WTC11 (cell line): ENCODE measurements at regions not wholly inside any gene's neighbourhood (a gene's known extent, or its start where the extent isn't known, plus 50 kb on each side); places are given as distances from the start of the nearest gene placed in this dataset.

Experiments
- ATAC-seq: fragments of 200-7000 bp; cut with Tn5 transposase; 2 replicates; pipeline ENCODE4 v1.10.0; 2021; ENCODE audit warnings: mild to moderate bottlenecking, moderate library complexity
- CTCF ChIA-PET: fragments of 300-600 bp; sonication (Branson Sonifier 250); formaldehyde crosslinking; loops from one replicate; lab custom pipeline; 2021; ENCODE audit warnings: antibody characterized with exemption; lab: Charles Lee
- POLR2A ChIA-PET: fragments of 350-600 bp; sonication (Branson Sonifier 250); formaldehyde crosslinking; loops from one replicate; lab custom pipeline; 2021; ENCODE audit warnings: antibody characterized with exemption; lab: Charles Lee
- DNase-seq: peaks from one replicate; pipeline ENCODE4 v3.0.0; 2021; ENCODE audit warnings: low spot score
- H3K27ac Mint-ChIP-seq: 2 replicates; pipeline ENCODE4 v1.8.0; 2021; ENCODE audit warnings: mixed read lengths
- H3K27me3 Mint-ChIP-seq: 2 replicates; pipeline ENCODE4 v1.8.0; 2021; ENCODE audit warnings: low read depth, mild to moderate bottlenecking, moderate library complexity, mixed read lengths
- H3K36me3 Mint-ChIP-seq: 2 replicates; pipeline ENCODE4 v1.8.0; 2021; ENCODE audit warnings: mixed read lengths
- H3K4me1 Mint-ChIP-seq: 2 replicates; pipeline ENCODE4 v1.8.0; 2022; ENCODE audit warnings: mixed read lengths
- H3K4me3 Mint-ChIP-seq: 2 replicates; pipeline ENCODE4 v1.8.0; 2021; ENCODE audit warnings: mild to moderate bottlenecking, moderate library complexity, mixed read lengths
- H3K9me3 Mint-ChIP-seq: 2 replicates; pipeline ENCODE4 v1.8.0; 2021; ENCODE audit warnings: mixed read lengths
- ESRRA ChIP-seq: sonication (generic); formaldehyde crosslinking; IDR thresholded peaks from 2 replicates; pipeline ENCODE4 v1.8.1; 2022; ENCODE audit warnings: mild to moderate bottlenecking, missing genetic modification reagents, borderline replicate concordance
- ETV6 ChIP-seq: sonication (generic); formaldehyde crosslinking; IDR thresholded peaks from 2 replicates; pipeline ENCODE4 v1.8.1; 2022; ENCODE audit warnings: mild to moderate bottlenecking, missing genetic modification reagents
- JAZF1 ChIP-seq: fragments of 250-450 bp; sonication (Bioruptor Pico); IDR thresholded peaks from 2 replicates; pipeline ENCODE4 v1.9.0; 2021; ENCODE audit warnings: moderate library complexity, mild to moderate bottlenecking, inconsistent platforms
- MYBL2 ChIP-seq: sonication (generic); formaldehyde crosslinking; IDR thresholded peaks from 2 replicates; pipeline ENCODE4 v1.8.1; 2023; ENCODE audit warnings: mild to moderate bottlenecking, moderate library complexity, missing genetic modification reagents
- OVOL2 ChIP-seq: fragments of 250-450 bp; sonication (Bioruptor Pico); IDR thresholded peaks from 2 replicates; pipeline ENCODE4 v1.9.0; 2021; ENCODE audit warnings: mild to moderate bottlenecking, borderline replicate concordance
- TCF7 ChIP-seq: sonication (generic); formaldehyde crosslinking; IDR thresholded peaks from 2 replicates; pipeline ENCODE4 v1.8.0; 2022; ENCODE audit warnings: mild to moderate bottlenecking, low read depth, missing genetic modification reagents, moderate library complexity
- ZNF138 ChIP-seq: sonication (generic); formaldehyde crosslinking; conservative IDR thresholded peaks from 2 replicates; pipeline ENCODE4 v1.8.1; 2022; ENCODE audit warnings: mild to moderate bottlenecking, moderate library complexity, missing genetic modification reagents
- ZNF232 ChIP-seq: sonication (generic); formaldehyde crosslinking; IDR thresholded peaks from 2 replicates; pipeline ENCODE4 v1.8.0; 2022; ENCODE audit warnings: mild to moderate bottlenecking, missing genetic modification reagents
- ZNF416 ChIP-seq: fragments of 250-450 bp; sonication (Bioruptor Pico); IDR thresholded peaks from 2 replicates; pipeline ENCODE4 v1.9.0; 2021; ENCODE audit warnings: mild to moderate bottlenecking, inconsistent platforms
- ZNF423 ChIP-seq: fragments of 250-450 bp; sonication (Bioruptor Pico); IDR thresholded peaks from 2 replicates; pipeline ENCODE4 v2.1.2; 2022; ENCODE audit warnings: mild to moderate bottlenecking, moderate library complexity
- TF ChIP-seq, protein P1 (sequence below): fragments of 200-600 bp; IDR thresholded peaks from 2 replicates; pipeline ENCODE4 v1.8.0; 2022; ENCODE audit warnings: antibody characterized with exemption
- TF ChIP-seq, protein P2 (sequence below): fragments of 250-450 bp; sonication (Bioruptor Pico); IDR thresholded peaks from 2 replicates; pipeline ENCODE4 v1.8.0; 2021; ENCODE audit warnings: mild to moderate bottlenecking
- TF ChIP-seq, protein P3 (sequence below): fragments of 250-450 bp; sonication (Bioruptor Pico); conservative IDR thresholded peaks from 2 replicates; pipeline ENCODE4 v1.9.0; 2021; ENCODE audit warnings: mild to moderate bottlenecking
- TF ChIP-seq, protein P4 (sequence below): sonication (generic); formaldehyde crosslinking; IDR thresholded peaks from 2 replicates; pipeline ENCODE4 v1.8.0; 2023; ENCODE audit warnings: missing genetic modification reagents
- TF ChIP-seq, protein P5 (sequence below): sonication (generic); formaldehyde crosslinking; IDR thresholded peaks from 2 replicates; pipeline ENCODE4 v1.8.1; 2022; ENCODE audit warnings: low read depth, mild to moderate bottlenecking, moderate library complexity, missing genetic modification reagents, borderline replicate concordance
- TF ChIP-seq, protein P6 (sequence below): sonication (generic); formaldehyde crosslinking; IDR thresholded peaks from 2 replicates; pipeline ENCODE4 v1.8.1; 2023; ENCODE audit warnings: mild to moderate bottlenecking, moderate library complexity, missing genetic modification reagents
- TF ChIP-seq, protein P7 (sequence below): fragments of 250-450 bp; sonication (Bioruptor Pico); IDR thresholded peaks from 2 replicates; pipeline ENCODE4 v1.9.0; 2021; ENCODE audit warnings: mild to moderate bottlenecking
- TF ChIP-seq, protein P8 (sequence below): sonication (generic); formaldehyde crosslinking; IDR thresholded peaks from 2 replicates; pipeline ENCODE4 v1.8.1; 2022; ENCODE audit warnings: mild to moderate bottlenecking, moderate library complexity, missing genetic modification reagents
- TF ChIP-seq, protein P9 (sequence below): fragments of 250-450 bp; sonication (Bioruptor Pico); IDR thresholded peaks from 2 replicates; pipeline ENCODE4 v1.9.0; 2021; ENCODE audit warnings: mild to moderate bottlenecking

DNA sequence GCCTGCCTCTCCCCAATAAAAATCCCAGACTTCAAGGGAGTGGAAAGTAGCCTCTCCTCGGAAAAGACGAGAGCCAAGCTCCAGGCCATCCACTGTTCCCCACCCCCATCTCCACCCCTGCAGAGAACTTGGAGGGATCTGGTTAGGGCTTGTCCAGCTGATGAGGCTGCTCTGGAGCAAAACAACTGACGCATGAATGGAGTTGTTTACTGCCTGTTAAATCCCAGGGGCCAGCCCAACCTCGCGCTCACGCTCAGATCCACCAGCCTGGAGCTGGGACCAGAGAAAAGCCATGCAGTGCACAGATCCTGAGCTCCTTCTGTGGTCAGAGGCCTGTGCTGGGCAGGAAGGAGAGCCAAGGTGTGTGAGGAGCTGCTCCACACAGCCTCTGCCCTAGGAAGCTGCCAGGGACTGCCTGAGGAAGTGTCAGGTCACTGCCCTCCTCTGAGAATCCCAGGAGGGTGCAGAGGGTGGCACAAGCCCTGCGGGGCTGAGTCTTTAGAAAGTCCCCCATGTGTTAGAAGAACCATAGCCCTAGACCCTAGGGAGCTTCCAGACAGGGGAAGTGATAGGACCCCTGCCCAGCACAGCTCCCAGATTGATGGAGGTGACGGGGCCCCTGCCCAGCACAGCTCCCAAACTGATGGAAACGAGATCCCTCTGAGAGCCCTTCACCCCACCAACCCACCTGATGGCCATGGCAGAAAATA, 109.0 kb upstream of the IPO9 start:
- H3K4me1 Mint-ChIP-seq, result peaks cover 36% of the 10 kb centered on the region
- H3K4me3 Mint-ChIP-seq, result no peak overlapping the region
- ChIA-PET POLR2A (interaction anchor here (0.8 kb wide), 1 partner anchor 20 kb away, joined by 4 read pairs; no protein-coding TSS in a partner anchor), CTCF (interaction anchor here (0.6 to 5.0 kb wide), 8 partner anchors 11 to 262 kb away, joined by 3 to 45 read pairs (median 4); no protein-coding TSS in a partner anchor)
- H3K36me3 Mint-ChIP-seq, result peaks cover 8% of the 10 kb centered on the region
- ATAC-seq, result no peak; the same call in 1 of the 2 replicates
- no peaks in the 10 kb centered on the region for H3K9me3 Mint-ChIP-seq
- TF ChIP-seq ZNF232 (CRISPR knock-in tag), result no peak
- TF ChIP-seq, protein P1, sequence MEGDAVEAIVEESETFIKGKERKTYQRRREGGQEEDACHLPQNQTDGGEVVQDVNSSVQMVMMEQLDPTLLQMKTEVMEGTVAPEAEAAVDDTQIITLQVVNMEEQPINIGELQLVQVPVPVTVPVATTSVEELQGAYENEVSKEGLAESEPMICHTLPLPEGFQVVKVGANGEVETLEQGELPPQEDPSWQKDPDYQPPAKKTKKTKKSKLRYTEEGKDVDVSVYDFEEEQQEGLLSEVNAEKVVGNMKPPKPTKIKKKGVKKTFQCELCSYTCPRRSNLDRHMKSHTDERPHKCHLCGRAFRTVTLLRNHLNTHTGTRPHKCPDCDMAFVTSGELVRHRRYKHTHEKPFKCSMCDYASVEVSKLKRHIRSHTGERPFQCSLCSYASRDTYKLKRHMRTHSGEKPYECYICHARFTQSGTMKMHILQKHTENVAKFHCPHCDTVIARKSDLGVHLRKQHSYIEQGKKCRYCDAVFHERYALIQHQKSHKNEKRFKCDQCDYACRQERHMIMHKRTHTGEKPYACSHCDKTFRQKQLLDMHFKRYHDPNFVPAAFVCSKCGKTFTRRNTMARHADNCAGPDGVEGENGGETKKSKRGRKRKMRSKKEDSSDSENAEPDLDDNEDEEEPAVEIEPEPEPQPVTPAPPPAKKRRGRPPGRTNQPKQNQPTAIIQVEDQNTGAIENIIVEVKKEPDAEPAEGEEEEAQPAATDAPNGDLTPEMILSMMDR, result no peak
- TF ChIP-seq ZNF416 (CRISPR knock-in tag), result no peak
- TF ChIP-seq, protein P2, sequence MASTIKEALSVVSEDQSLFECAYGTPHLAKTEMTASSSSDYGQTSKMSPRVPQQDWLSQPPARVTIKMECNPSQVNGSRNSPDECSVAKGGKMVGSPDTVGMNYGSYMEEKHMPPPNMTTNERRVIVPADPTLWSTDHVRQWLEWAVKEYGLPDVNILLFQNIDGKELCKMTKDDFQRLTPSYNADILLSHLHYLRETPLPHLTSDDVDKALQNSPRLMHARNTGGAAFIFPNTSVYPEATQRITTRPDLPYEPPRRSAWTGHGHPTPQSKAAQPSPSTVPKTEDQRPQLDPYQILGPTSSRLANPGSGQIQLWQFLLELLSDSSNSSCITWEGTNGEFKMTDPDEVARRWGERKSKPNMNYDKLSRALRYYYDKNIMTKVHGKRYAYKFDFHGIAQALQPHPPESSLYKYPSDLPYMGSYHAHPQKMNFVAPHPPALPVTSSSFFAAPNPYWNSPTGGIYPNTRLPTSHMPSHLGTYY (CRISPR knock-in tag), result no peak
- TF ChIP-seq, protein P3, sequence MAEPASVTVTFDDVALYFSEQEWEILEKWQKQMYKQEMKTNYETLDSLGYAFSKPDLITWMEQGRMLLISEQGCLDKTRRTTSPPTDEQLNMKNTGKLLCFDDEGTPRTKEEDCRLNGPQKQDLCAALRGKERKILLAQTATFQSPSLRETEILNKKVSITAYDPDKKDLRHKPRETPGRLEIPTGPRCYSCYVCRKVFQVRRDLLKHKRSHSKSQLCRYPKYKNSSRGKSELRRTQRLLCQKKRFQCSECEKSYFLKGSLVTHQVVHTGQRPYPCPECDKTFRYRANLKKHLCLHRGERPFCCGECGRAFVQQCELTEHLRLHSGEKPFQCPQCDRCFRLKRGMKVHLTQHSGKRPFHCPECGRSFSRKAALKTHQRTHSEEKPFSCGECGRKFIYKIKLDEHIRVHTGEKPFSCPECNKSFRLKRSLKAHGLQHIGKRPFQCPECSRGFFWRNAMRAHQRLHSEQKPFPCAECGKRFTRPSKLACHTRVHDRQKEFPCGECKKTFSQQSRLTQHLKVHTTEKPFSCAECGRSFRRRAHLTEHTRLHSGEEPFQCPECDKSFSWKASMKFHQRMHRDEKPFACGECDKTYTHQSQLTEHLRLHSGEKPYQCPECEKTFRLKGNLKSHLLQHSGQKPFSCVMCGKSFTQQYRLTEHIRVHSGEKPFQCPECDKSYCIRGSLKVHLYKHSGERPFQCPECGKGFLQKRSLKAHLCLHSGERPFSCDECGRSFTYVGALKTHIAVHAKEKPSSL, result no peak
- no peak for TF ChIP-seq ZNF423 (CRISPR knock-in tag)
- TF ChIP-seq JAZF1, result no peak
- no peak for TF ChIP-seq ESRRA (CRISPR knock-in tag)
- no peak for TF ChIP-seq ZNF138 (CRISPR knock-in tag)
- no peak for TF ChIP-seq TCF7 (CRISPR knock-in tag)
- TF ChIP-seq, protein P4, sequence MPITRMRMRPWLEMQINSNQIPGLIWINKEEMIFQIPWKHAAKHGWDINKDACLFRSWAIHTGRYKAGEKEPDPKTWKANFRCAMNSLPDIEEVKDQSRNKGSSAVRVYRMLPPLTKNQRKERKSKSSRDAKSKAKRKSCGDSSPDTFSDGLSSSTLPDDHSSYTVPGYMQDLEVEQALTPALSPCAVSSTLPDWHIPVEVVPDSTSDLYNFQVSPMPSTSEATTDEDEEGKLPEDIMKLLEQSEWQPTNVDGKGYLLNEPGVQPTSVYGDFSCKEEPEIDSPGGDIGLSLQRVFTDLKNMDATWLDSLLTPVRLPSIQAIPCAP, result no peak
- TF ChIP-seq, protein P5, sequence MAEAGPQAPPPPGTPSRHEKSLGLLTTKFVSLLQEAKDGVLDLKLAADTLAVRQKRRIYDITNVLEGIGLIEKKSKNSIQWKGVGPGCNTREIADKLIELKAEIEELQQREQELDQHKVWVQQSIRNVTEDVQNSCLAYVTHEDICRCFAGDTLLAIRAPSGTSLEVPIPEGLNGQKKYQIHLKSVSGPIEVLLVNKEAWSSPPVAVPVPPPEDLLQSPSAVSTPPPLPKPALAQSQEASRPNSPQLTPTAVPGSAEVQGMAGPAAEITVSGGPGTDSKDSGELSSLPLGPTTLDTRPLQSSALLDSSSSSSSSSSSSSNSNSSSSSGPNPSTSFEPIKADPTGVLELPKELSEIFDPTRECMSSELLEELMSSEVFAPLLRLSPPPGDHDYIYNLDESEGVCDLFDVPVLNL (CRISPR knock-in tag), result no peak
- no peak for TF ChIP-seq OVOL2 (CRISPR knock-in tag)
- no peak for TF ChIP-seq MYBL2 (CRISPR knock-in tag)
- TF ChIP-seq, protein P6, sequence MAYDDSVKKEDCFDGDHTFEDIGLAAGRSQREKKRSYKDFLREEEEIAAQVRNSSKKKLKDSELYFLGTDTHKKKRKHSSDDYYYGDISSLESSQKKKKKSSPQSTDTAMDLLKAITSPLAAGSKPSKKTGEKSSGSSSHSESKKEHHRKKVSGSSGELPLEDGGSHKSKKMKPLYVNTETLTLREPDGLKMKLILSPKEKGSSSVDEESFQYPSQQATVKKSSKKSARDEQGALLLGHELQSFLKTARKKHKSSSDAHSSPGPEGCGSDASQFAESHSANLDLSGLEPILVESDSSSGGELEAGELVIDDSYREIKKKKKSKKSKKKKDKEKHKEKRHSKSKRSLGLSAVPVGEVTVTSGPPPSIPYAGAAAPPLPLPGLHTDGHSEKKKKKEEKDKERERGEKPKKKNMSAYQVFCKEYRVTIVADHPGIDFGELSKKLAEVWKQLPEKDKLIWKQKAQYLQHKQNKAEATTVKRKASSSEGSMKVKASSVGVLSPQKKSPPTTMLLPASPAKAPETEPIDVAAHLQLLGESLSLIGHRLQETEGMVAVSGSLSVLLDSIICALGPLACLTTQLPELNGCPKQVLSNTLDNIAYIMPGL (CRISPR knock-in tag), result no peak
- TF ChIP-seq, protein P7, sequence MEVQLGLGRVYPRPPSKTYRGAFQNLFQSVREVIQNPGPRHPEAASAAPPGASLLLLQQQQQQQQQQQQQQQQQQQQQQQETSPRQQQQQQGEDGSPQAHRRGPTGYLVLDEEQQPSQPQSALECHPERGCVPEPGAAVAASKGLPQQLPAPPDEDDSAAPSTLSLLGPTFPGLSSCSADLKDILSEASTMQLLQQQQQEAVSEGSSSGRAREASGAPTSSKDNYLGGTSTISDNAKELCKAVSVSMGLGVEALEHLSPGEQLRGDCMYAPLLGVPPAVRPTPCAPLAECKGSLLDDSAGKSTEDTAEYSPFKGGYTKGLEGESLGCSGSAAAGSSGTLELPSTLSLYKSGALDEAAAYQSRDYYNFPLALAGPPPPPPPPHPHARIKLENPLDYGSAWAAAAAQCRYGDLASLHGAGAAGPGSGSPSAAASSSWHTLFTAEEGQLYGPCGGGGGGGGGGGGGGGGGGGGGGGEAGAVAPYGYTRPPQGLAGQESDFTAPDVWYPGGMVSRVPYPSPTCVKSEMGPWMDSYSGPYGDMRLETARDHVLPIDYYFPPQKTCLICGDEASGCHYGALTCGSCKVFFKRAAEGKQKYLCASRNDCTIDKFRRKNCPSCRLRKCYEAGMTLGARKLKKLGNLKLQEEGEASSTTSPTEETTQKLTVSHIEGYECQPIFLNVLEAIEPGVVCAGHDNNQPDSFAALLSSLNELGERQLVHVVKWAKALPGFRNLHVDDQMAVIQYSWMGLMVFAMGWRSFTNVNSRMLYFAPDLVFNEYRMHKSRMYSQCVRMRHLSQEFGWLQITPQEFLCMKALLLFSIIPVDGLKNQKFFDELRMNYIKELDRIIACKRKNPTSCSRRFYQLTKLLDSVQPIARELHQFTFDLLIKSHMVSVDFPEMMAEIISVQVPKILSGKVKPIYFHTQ (CRISPR knock-in tag), result no peak
- no peak for TF ChIP-seq ETV6 (CRISPR knock-in tag)
- TF ChIP-seq, protein P8, sequence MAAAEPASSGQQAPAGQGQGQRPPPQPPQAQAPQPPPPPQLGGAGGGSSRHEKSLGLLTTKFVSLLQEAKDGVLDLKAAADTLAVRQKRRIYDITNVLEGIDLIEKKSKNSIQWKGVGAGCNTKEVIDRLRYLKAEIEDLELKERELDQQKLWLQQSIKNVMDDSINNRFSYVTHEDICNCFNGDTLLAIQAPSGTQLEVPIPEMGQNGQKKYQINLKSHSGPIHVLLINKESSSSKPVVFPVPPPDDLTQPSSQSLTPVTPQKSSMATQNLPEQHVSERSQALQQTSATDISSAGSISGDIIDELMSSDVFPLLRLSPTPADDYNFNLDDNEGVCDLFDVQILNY (CRISPR knock-in tag), result no peak
- TF ChIP-seq, protein P9, sequence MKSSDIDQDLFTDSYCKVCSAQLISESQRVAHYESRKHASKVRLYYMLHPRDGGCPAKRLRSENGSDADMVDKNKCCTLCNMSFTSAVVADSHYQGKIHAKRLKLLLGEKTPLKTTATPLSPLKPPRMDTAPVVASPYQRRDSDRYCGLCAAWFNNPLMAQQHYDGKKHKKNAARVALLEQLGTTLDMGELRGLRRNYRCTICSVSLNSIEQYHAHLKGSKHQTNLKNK (CRISPR knock-in tag), result no peak
- TF ChIP-seq, all 79 proteins: peak for 0
- no peak for DNase-seq
- Mint-ChIP-seq H3K27ac (peak overlapping the region; percentile 90), H3K27me3 (no peaks in the 10 kb centered on the region)
